ENCODE measurements at regions not wholly inside any gene's neighbourhood (a gene's known extent, or its start where the extent isn't known, plus 50 kb on each side); places are given as distances from the start of the nearest gene placed in this dataset.
A peak's percentile ranks its signal among the peaks of the same experiment; 100 is the strongest.

GRCh38 chr1:239893127-239893731, 198.5 kb upstream of the FMN2 start:
- DNase-seq = no peak

GRCh38 chr1:239896569-239896968, 195.1 kb upstream of the FMN2 start:
- no peak for DNase-seq

- DNase-seq = no peak
Observed at GRCh38 chr1:239896980-239897379, 194.7 kb upstream of the FMN2 start.

GRCh38 chr1:239897458-239897857, 194.2 kb upstream of the FMN2 start:
- no peak for DNase-seq

GRCh38 chr1:239898062-239898730, 193.5 kb upstream of the FMN2 start:
- peak; percentile 71 to 80 for DNase-seq

- DNase-seq = no peak
Observed at GRCh38 chr1:239899747-239900146, 191.9 kb upstream of the FMN2 start.

- DNase-seq = no peak
Observed at GRCh38 chr1:239906394-239906793, 185.3 kb upstream of the FMN2 start.

GRCh38 chr1:239909898-239910297, 181.8 kb upstream of the FMN2 start:
- no peak for DNase-seq

- DNase-seq = no peak
Observed at GRCh38 chr1:239912471-239912870, 179.2 kb upstream of the FMN2 start.

- DNase-seq = no peak
Observed at GRCh38 chr1:239913141-239913585, 178.5 kb upstream of the FMN2 start.

GRCh38 chr1:239914751-239915231, 176.9 kb upstream of the FMN2 start:
- no peak for DNase-seq

GRCh38 chr1:239918634-239919033, 173.0 kb upstream of the FMN2 start:
- no peak for DNase-seq

GRCh38 chr1:239920214-239920613, 171.5 kb upstream of the FMN2 start:
- DNase-seq = no peak

- no peak for DNase-seq
Observed at GRCh38 chr1:239922778-239923522, 168.7 kb upstream of the FMN2 start.

GRCh38 chr1:239924741-239925350, 166.8 kb upstream of the FMN2 start:
- DNase-seq = no peak

- no peak for DNase-seq
Observed at GRCh38 chr1:239926184-239926583, 165.5 kb upstream of the FMN2 start.

GRCh38 chr1:239929317-239929716, 162.4 kb upstream of the FMN2 start:
- DNase-seq = no peak

GRCh38 chr1:239930686-239931262, 160.9 kb upstream of the FMN2 start:
- no peak for DNase-seq

- DNase-seq = no peak
Observed at GRCh38 chr1:239931341-239931740, 160.3 kb upstream of the FMN2 start.

- no peak for DNase-seq
Observed at GRCh38 chr1:239939602-239940001, 152.1 kb upstream of the FMN2 start.

GRCh38 chr1:239943761-239944160, 147.9 kb upstream of the FMN2 start:
- no peak for DNase-seq

GRCh38 chr1:239944666-239945065, 147.0 kb upstream of the FMN2 start:
- no peak for DNase-seq

- DNase-seq = no peak
Observed at GRCh38 chr1:239947801-239948200, 143.9 kb upstream of the FMN2 start.

Data from stimulated activated CD4-positive, alpha-beta T cell treated with anti-CD3 and anti-CD28 coated beads, Interleukin-2, amount 100 ng/mL, for 24 hours (primary cell).